ENCODE measurements at regions not wholly inside any gene's neighbourhood (a gene's known extent, or its start where the extent isn't known, plus 50 kb on each side); places are given as distances from the start of the nearest gene placed in this dataset.

DNA sequence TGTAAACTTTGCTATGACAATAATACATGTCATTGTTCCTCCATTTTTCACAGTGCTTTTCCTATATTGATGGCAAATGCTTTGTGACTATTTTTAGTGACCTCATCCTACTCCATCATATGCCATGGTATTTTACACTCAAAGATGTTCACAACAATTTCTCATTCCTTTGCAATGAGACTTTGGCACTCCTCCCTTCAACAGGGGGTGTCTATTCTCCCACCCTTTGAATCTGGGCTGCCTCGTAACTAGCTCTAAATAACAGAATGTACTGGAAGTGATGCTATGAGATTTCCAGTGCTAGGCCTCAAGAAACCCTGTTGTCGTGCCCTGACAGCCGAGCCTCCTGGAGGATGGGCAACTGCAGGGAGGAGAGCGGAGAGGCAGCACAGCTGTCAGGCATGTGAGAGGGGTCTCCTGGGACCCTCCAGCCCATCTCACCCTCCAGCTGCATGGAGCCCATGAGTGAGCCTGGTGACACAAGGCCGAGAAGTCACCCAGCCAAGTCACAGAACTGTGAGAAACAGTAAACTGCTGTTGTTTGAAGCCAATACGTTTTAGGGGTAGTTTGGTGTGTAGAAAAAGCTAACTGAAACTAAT, 103.1 kb upstream of the APCDD1 start:
- DNase-seq (no peak), ATAC-seq (ENCODE audit: low FRiP score in 2 of 2) (no peak)
- Histone ChIP-seq H3K4me1 (peaks cover 10 to 13% (median 12%) of the 10 kb centered on the region in 4 donors), H3K4me3 (no peak overlapping the region), H3K27me3 (no peaks in the 10 kb centered on the region), H3K9me3 (no peaks in the 10 kb centered on the region), H3K27ac (no peak overlapping the region), H3K36me3 (no peaks in the 10 kb centered on the region)
- WGBS, 2 donors: 76 to 87% methylated on average over 6 of the region's 6 CpGs
- TF ChIP-seq EP300 (IDR thresholded peaks at IDR 0.05) (peak in 2 of 4 donors; percentile 7 to 63), CTCF (IDR thresholded peaks at IDR 0.05) (no peak), POLR2AphosphoS5 (IDR thresholded peaks at IDR 0.05) (peak in 1 of 2 donors; percentile 79), POLR2A (IDR thresholded peaks at IDR 0.05) (no peak)

GRCh38 chr18:10351858-10352257, 102.6 kb upstream of the APCDD1 start:
- Histone ChIP-seq H3K9me3 (peaks cover 0 to 4% (median 0%) of the 10 kb centered on the region in 4 donors), H3K4me1 (peaks cover 10 to 13% (median 12%) of the 10 kb centered on the region in 4 donors), H3K36me3 (no peaks in the 10 kb centered on the region), H3K27me3 (no peaks in the 10 kb centered on the region), H3K4me3 (no peak overlapping the region), H3K27ac (no peak overlapping the region)
- DNase-seq (no peak), ATAC-seq (ENCODE audit: low FRiP score in 2 of 2) (no peak)
- 86 to 94% methylated on average over 4 of the region's 4 CpGs for WGBS, 2 donors
- TF ChIP-seq EP300 (IDR thresholded peaks at IDR 0.05) (no peak), POLR2A (IDR thresholded peaks at IDR 0.05) (no peak), CTCF (IDR thresholded peaks at IDR 0.05) (no peak), POLR2AphosphoS5 (IDR thresholded peaks at IDR 0.05) (no peak)

- 87 to 94% methylated on average over 2 of the region's 2 CpGs for WGBS, 2 donors
- no peak for DNase-seq
- ATAC-seq (ENCODE audit: low FRiP score in 2 of 2): no peak
- TF ChIP-seq POLR2AphosphoS5 (IDR thresholded peaks at IDR 0.05): no peak
- no peak for TF ChIP-seq POLR2A (IDR thresholded peaks at IDR 0.05)
- no peak for TF ChIP-seq CTCF (IDR thresholded peaks at IDR 0.05)
- no peak for TF ChIP-seq EP300 (IDR thresholded peaks at IDR 0.05)
- Histone ChIP-seq H3K36me3 (no peaks in the 10 kb centered on the region), H3K9me3 (peaks cover 0 to 9% (median 0%) of the 10 kb centered on the region in 4 donors), H3K4me3 (no peak overlapping the region), H3K27ac (no peak overlapping the region), H3K27me3 (no peaks in the 10 kb centered on the region), H3K4me1 (peaks cover 10 to 13% (median 12%) of the 10 kb centered on the region in 4 donors)
Measured at GRCh38 chr18:10352671-10353070, 101.8 kb upstream of the APCDD1 start.

DNA sequence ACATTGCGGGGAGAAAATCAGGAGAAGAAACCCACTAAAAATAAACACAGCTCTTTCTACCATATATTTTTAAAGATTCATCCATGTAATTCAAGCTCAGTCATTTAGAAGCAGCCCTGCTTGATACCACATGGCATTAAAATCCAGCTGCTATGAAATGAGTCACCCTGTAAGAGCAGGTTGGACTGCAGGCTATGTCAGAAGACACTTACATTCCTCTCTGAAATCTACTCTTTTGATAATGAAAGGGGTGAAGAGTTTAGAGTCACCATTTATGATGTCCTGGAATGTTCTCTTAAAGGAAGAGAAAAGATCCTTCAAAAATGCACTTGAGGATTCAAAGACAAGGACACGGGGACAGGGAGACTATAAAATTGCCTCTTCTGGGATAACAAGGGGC, 100.6 kb upstream of the APCDD1 start:
- ATAC-seq (ENCODE audit: low FRiP score in 2 of 2): peak in 1 of 2 donors; percentile 66
- peaks cover 10 to 13% (median 12%) of the 10 kb centered on the region in 4 donors for H3K4me1 ChIP-seq

More for the DNA sequence above, 100.6 kb upstream of the APCDD1 start:
- H3K36me3 ChIP-seq: no peaks in the 10 kb centered on the region
- TF ChIP-seq EP300 (IDR thresholded peaks at IDR 0.05): no peak
- no peak for TF ChIP-seq POLR2AphosphoS5 (IDR thresholded peaks at IDR 0.05)
- TF ChIP-seq CTCF (IDR thresholded peaks at IDR 0.05): no peak
- no peak for TF ChIP-seq POLR2A (IDR thresholded peaks at IDR 0.05)
- H3K27me3 ChIP-seq: no peaks in the 10 kb centered on the region
- 71 to 73% methylated on average over 2 of the region's 2 CpGs for WGBS, 2 donors
- DNase-seq: no peak
- peak overlapping the region in 3 of 4 donors; percentile 2 to 54 (median 46) for H3K27ac ChIP-seq
- H3K4me3 ChIP-seq: no peak overlapping the region
- H3K9me3 ChIP-seq: peaks cover 0 to 9% (median 0%) of the 10 kb centered on the region in 4 donors
